Loucy (cell line): ENCODE measurements at regions not wholly inside any gene's neighbourhood (a gene's known extent, or its start where the extent isn't known, plus 50 kb on each side); places are given as distances from the start of the nearest gene placed in this dataset.

ENCODE experiments used
- H2AFZ ChIP-seq: fragments of 200-600 bp; sonication (generic); 2 replicates; pipeline ENCODE4 v1.6.0; 2016; ENCODE audit warnings: antibody characterized with exemption, mild to moderate bottlenecking, low read length, moderate library complexity
- H3F3A ChIP-seq: fragments of 200-600 bp; 2 replicates; pipeline ENCODE4 v1.6.0; 2016; ENCODE audit warnings: antibody characterized with exemption, low read depth, mild to moderate bottlenecking
- H3K27me3 ChIP-seq: fragments of 200-600 bp; sonication (generic); 2 replicates; pipeline ENCODE4 v1.6.1; 2014; ENCODE audit warnings: low read length, mild to moderate bottlenecking; ENCODE audit not compliant: insufficient read depth, poor library complexity, severe bottlenecking
- H3K36me3 ChIP-seq: fragments of 200-600 bp; sonication (generic); 2 replicates; pipeline ENCODE4 v1.6.1; 2016; ENCODE audit warnings: low read length; ENCODE audit not compliant: insufficient read depth
- H3K4me1 ChIP-seq: fragments of 200-600 bp; sonication (generic); 2 replicates; pipeline ENCODE4 v1.5.1; 2014; ENCODE audit warnings: low read length, mild to moderate bottlenecking; ENCODE audit not compliant: insufficient read depth, poor library complexity, severe bottlenecking
- H3K4me2 ChIP-seq: fragments of 200-600 bp; sonication (generic); 2 replicates; pipeline ENCODE4 v1.6.0; 2014; ENCODE audit warnings: antibody characterized with exemption, low read length, low read depth, mild to moderate bottlenecking; ENCODE audit not compliant: poor library complexity, severe bottlenecking
- H3K4me3 ChIP-seq: fragments of 200-600 bp; sonication (generic); 2 replicates; pipeline ENCODE4 v1.5.1; 2014; ENCODE audit warnings: low read length, mild to moderate bottlenecking, mixed read lengths; ENCODE audit not compliant: poor library complexity, severe bottlenecking
- H3K79me2 ChIP-seq: fragments of 200-600 bp; sonication (generic); 2 replicates; pipeline ENCODE4 v1.6.1; 2014; ENCODE audit warnings: low read length; ENCODE audit not compliant: insufficient read depth
- H3K9ac ChIP-seq: fragments of 200-600 bp; sonication (generic); 2 replicates; pipeline ENCODE4 v1.6.0; 2014; ENCODE audit warnings: mild to moderate bottlenecking, low read depth, low read length, moderate library complexity; ENCODE audit not compliant: poor library complexity, severe bottlenecking
- H3K9me2 ChIP-seq: fragments of 200-600 bp; sonication (generic); replicated peaks from 2 replicates; pipeline ENCODE4 v1.6.1; 2016; ENCODE audit warnings: low read depth, low read length, mixed read lengths
- H3K9me3 ChIP-seq: fragments of 200-600 bp; sonication (generic); 2 replicates; pipeline ENCODE4 v1.6.1; 2014; ENCODE audit warnings: mild to moderate bottlenecking, antibody characterized with exemption, low read length, low read depth; ENCODE audit not compliant: insufficient read depth
- H4K20me1 ChIP-seq: fragments of 200-600 bp; sonication (generic); 2 replicates; pipeline ENCODE4 v1.6.0; 2014; ENCODE audit warnings: antibody characterized with exemption, low read length, mild to moderate bottlenecking; ENCODE audit not compliant: insufficient read depth, poor library complexity, severe bottlenecking
- CTCF ChIP-seq: fragments of 200-600 bp; sonication (generic); conservative IDR thresholded peaks from 2 replicates; pipeline ENCODE4 v1.5.1; 2014; ENCODE audit warnings: mild to moderate bottlenecking, antibody characterized with exemption, low read length
- EZH2phosphoT487 ChIP-seq: fragments of 200-600 bp; IDR thresholded peaks from 2 replicates; pipeline ENCODE4 v1.6.1; 2018; ENCODE audit warnings: antibody characterized with exemption, mild to moderate bottlenecking, moderate library complexity, borderline replicate concordance

GRCh38 chr20:53783768-53784167 is 190.1 kb upstream of the ZNF217 start:
- no peaks in the 10 kb centered on the region for H4K20me1 ChIP-seq
- peaks cover 5% of the 10 kb centered on the region for H3K4me1 ChIP-seq
- H3F3A ChIP-seq: no peaks in the 10 kb centered on the region
- no peak overlapping the region for H3K9ac ChIP-seq
- H3K4me3 ChIP-seq: no peak overlapping the region
- H3K9me2 ChIP-seq: no peaks in the 10 kb centered on the region
- no peak overlapping the region for H2AFZ ChIP-seq
- TF ChIP-seq EZH2phosphoT487 (no peak), CTCF (no peak)
- H3K4me2 ChIP-seq: no peak overlapping the region
- no peaks in the 10 kb centered on the region for H3K36me3 ChIP-seq
- H3K27me3 ChIP-seq: no peaks in the 10 kb centered on the region
- H3K79me2 ChIP-seq: no peaks in the 10 kb centered on the region
- H3K9me3 ChIP-seq: no peaks in the 10 kb centered on the region

DNA sequence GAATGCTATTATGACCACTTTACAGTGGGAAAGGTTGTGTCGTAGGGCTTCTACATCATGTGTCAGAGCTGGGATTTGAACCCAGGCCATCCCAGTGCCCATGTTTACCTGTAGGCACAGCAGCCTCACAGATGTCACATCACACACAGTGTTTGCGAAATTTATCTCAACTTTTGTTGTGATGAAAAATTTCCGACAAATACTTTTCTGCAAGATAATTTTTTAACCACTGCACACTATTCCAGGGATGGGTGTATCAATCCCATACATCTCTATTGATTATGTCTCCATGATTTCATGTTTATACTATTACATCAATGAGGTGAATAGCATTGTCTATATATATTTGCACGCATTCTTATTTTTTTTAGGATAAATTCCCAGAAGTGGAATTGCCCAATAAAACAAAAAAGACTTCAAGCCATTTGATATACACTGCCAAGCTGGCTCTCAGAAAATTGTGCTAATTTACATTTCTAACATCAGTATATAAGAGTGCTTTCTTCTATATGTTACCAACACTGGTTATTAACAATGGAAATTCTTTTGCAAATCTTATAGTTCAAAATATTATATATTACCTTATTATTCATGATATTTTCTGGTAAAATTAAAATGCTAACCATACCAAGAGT is 189.1 kb upstream of the ZNF217 start:
- Histone ChIP-seq H3K4me2 (no peak overlapping the region), H3K9ac (no peak overlapping the region), H3K27me3 (no peaks in the 10 kb centered on the region), H3K4me3 (no peak overlapping the region), H2AFZ (no peak overlapping the region), H4K20me1 (no peaks in the 10 kb centered on the region), H3F3A (no peaks in the 10 kb centered on the region), H3K79me2 (no peaks in the 10 kb centered on the region), H3K9me2 (no peaks in the 10 kb centered on the region), H3K9me3 (no peaks in the 10 kb centered on the region), H3K4me1 (peaks cover 5% of the 10 kb centered on the region), H3K36me3 (no peaks in the 10 kb centered on the region)
- no peak for TF ChIP-seq CTCF
- no peak for TF ChIP-seq EZH2phosphoT487

DNA sequence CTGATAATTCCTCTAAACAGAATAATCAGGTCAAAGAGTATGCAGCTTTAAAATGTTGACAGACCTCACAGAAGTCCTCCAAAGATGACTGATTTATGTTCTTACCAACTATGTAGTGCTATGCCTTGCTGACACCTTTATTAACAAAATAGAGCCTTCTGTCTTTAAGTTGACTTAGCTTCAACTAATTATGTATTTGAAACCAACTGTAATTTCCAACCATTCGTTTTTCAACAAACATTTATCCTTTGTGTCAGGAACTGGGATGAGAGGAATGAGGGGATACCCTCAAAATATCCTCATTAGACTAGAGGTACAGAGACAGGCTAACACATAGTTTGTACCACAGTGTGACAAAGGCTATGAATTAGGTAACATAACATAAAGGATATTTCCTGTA is 186.2 kb upstream of the ZNF217 start:
- Histone ChIP-seq H3K4me2 (no peak overlapping the region), H3K4me1 (no peaks in the 10 kb centered on the region), H3K9ac (no peak overlapping the region), H3F3A (no peaks in the 10 kb centered on the region), H3K4me3 (no peak overlapping the region), H2AFZ (no peak overlapping the region; the same call in 1 of the 2 replicates), H3K27me3 (no peaks in the 10 kb centered on the region), H3K36me3 (no peaks in the 10 kb centered on the region), H3K79me2 (no peaks in the 10 kb centered on the region), H3K9me3 (no peaks in the 10 kb centered on the region), H4K20me1 (no peaks in the 10 kb centered on the region), H3K9me2 (no peaks in the 10 kb centered on the region)
- no peak for TF ChIP-seq CTCF
- TF ChIP-seq EZH2phosphoT487: no peak
